Stimulated activated memory B cell treated with anti-CD40 and anti-IgM and Interleukin-4, amounts not matched to agents 10 μg/mL and 1 μg/mL and 100 μg/mL, for 72 hours (primary cell): ENCODE measurements at regions not wholly inside any gene's neighbourhood (a gene's known extent, or its start where the extent isn't known, plus 50 kb on each side); places are given as distances from the start of the nearest gene placed in this dataset.
A peak's percentile ranks its signal among the peaks of the same experiment; 100 is the strongest.
"Not testable (repeated sequence)": the region's sequence is repeated elsewhere in the genome, so short reads cannot be mapped to it uniquely, and the experiment has no call there.

Experiments used
- ATAC-seq: fragments of 150-1000 bp; cut with Tn5 transposase; 2 replicates; pipeline ENCODE4 v1.10.0; 2021
- H3K27ac Mint-ChIP-seq: one replicate; pipeline ENCODE4 v1.8.0; 2022; ENCODE audit warnings: mild to moderate bottlenecking, mixed read lengths
- H3K27me3 Mint-ChIP-seq: one replicate; pipeline ENCODE4 v1.8.0; 2022; ENCODE audit warnings: mixed read lengths
- H3K36me3 Mint-ChIP-seq: one replicate; pipeline ENCODE4 v1.8.0; 2022; ENCODE audit warnings: mixed read lengths
- H3K4me1 Mint-ChIP-seq: one replicate; pipeline ENCODE4 v1.8.0; 2022; ENCODE audit warnings: mixed read lengths
- H3K4me3 Mint-ChIP-seq: one replicate; pipeline ENCODE4 v1.8.0; 2022; ENCODE audit warnings: mild to moderate bottlenecking, moderate library complexity, mixed read lengths
- H3K9me3 Mint-ChIP-seq: one replicate; pipeline ENCODE4 v1.8.0; 2022; ENCODE audit warnings: mixed read lengths

GRCh38 chr14:21840765-21841164 lies 167.1 kb upstream of the OR4E1 start:
- Mint-ChIP-seq H3K27me3 (peaks cover 35% of the 10 kb centered on the region), H3K27ac (no peak overlapping the region), H3K4me1 (no peaks in the 10 kb centered on the region), H3K4me3 (no peak overlapping the region), H3K9me3 (no peaks in the 10 kb centered on the region), H3K36me3 (no peaks in the 10 kb centered on the region)
- no peak for ATAC-seq

GRCh38 chr14:21833836-21834235 lies 160.2 kb upstream of the OR4E1 start:
- H3K27me3 Mint-ChIP-seq, result peaks cover 30% of the 10 kb centered on the region
- no peaks in the 10 kb centered on the region for H3K36me3 Mint-ChIP-seq
- no peak for ATAC-seq
- no peak overlapping the region for H3K4me3 Mint-ChIP-seq
- no peaks in the 10 kb centered on the region for H3K4me1 Mint-ChIP-seq
- no peaks in the 10 kb centered on the region for H3K9me3 Mint-ChIP-seq
- H3K27ac Mint-ChIP-seq, result no peak overlapping the region

DNA sequence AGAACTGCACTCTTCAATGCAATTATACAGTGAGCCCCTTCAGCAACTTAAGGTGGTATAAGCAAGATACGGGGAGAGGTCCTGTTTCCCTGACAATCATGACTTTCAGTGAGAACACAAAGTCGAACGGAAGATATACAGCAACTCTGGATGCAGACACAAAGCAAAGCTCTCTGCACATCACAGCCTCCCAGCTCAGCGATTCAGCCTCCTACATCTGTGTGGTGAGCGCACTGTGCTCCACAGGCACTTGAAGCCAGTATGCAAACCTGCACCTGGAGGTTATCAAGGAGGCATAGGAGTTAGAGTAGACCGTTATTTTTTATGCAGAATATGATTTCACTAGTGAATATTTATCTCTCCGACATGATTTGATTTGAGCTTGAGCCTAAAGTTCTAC lies 152.2 kb upstream of the OR4E1 start:
- Mint-ChIP-seq H3K36me3 (no peaks in the 10 kb centered on the region), H3K4me1 (no peaks in the 10 kb centered on the region), H3K27me3 (peaks cover 40% of the 10 kb centered on the region), H3K9me3 (peaks cover 3% of the 10 kb centered on the region), H3K4me3 (no peak overlapping the region), H3K27ac (no peak overlapping the region)
- no peak for ATAC-seq

DNA sequence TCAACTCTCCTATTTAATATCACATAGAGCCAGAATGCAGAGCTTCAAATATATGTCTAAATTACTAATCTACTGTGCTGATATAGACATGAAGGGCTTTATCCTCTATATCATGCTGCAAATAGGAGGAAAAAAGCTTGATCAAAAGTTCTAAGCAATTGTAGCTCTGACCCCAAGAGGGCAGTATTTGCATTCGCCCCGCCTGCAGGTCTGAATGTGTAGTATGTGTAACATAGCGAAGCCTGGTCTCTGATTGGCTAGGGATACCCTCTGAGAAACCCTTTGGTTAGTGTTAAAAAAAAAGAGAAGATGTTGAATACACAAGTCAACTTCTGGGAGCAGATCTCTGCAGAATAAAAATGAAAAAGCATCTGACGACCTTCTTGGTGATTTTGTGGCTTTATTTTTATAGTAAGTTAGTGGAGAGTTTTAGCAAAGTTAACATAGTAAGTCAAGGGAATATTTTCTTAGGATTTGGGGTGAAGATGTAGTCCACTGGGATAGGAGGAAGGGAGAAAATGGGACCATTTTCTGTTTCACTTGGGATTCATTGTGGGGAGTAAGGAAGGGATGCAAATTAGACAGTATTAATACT lies 151.6 kb upstream of the OR4E1 start:
- Mint-ChIP-seq H3K36me3 (no peaks in the 10 kb centered on the region), H3K9me3 (peaks cover 4% of the 10 kb centered on the region), H3K27ac (no peak overlapping the region), H3K4me3 (no peak overlapping the region), H3K4me1 (no peaks in the 10 kb centered on the region), H3K27me3 (peaks cover 40% of the 10 kb centered on the region)
- peak; percentile 45 for ATAC-seq

DNA sequence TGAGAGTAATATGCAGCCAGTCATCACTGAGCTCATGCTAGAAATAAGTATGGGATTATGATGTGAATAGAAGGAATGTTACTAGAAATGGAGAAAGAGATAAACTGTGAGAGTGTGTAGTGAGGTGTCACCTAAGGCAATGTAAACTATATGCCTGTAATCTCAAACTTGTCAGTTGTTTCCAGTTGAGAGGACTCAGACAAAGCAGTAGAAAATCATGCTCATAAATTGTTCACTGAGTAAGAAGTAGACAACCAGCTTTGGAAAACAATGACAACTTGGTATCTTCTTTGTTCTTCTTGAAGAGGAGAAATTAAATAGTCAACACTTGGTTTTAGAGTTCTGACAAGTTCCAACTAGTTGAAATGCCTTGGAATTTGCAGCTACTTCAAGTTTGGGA lies 148.5 kb upstream of the OR4E1 start:
- Mint-ChIP-seq H3K4me3 (no peak overlapping the region), H3K36me3 (no peaks in the 10 kb centered on the region), H3K27ac (no peak overlapping the region), H3K27me3 (peaks cover 32% of the 10 kb centered on the region), H3K4me1 (no peaks in the 10 kb centered on the region), H3K9me3 (peaks cover 12% of the 10 kb centered on the region)
- ATAC-seq, result no peak

GRCh38 chr14:21820631-21821030 lies 147.0 kb upstream of the OR4E1 start:
- Mint-ChIP-seq H3K4me1 (no peaks in the 10 kb centered on the region), H3K27ac (no peak overlapping the region), H3K9me3 (peaks cover 21% of the 10 kb centered on the region), H3K36me3 (no peaks in the 10 kb centered on the region), H3K4me3 (no peak overlapping the region), H3K27me3 (peaks cover 26% of the 10 kb centered on the region)
- no peak for ATAC-seq

DNA sequence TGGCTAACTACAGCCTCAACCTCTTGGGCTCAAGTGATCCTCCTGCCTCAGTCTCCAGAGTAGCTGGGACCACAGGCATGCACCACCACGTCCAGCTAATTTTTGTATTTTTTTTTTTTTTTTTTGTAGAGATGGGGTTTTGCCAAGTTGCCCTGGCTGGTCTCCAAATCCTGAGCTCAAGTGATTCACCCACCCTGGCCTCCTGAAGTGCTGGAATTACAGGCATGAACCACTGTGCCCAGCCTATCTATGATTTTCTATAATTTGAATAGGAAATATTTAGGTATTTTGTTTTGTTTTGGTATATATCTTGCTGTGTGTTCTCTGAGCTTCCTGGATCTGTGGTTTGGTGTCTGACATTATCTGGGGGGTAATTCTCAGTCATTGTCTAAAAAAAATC lies 146.3 kb upstream of the OR4E1 start:
- not testable (repeated sequence) for ATAC-seq, H3K4me1 Mint-ChIP-seq, H3K4me3 Mint-ChIP-seq, H3K27ac Mint-ChIP-seq, H3K36me3 Mint-ChIP-seq
- Mint-ChIP-seq H3K9me3 (peaks cover 21% of the 10 kb centered on the region), H3K27me3 (peaks cover 19% of the 10 kb centered on the region)

- H3K27ac Mint-ChIP-seq, H3K27me3 Mint-ChIP-seq, ATAC-seq, H3K4me1 Mint-ChIP-seq, H3K36me3 Mint-ChIP-seq, H3K4me3 Mint-ChIP-seq: not testable (repeated sequence)
- peaks cover 20% of the 10 kb centered on the region for H3K9me3 Mint-ChIP-seq
Measured at GRCh38 chr14:21817010-21817409, 143.4 kb upstream of the OR4E1 start.

DNA sequence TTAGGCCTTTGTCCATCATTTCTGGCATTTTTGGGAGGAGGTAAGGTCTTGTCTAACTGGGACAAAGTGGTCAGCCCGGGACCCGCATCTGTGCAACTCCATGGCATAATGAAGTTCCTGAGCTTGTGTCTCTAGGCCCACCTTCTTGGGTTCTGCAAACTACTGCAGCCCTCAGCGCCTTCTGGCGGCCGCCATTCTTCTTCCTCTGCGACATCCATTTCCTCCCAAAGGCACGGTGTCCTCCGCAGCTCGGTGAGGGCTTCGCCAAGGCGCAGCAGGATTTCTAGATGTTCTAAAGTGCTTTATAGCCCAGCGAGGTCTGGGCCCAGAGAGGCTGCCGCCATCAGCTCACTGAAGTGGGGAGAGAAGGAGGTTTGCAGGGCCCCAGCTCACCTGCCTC lies 134.4 kb upstream of the OR4E1 start:
- H3K36me3 Mint-ChIP-seq, result no peaks in the 10 kb centered on the region
- H3K4me1 Mint-ChIP-seq, result no peaks in the 10 kb centered on the region
- H3K27me3 Mint-ChIP-seq, result peaks cover 14% of the 10 kb centered on the region
- peaks cover 8% of the 10 kb centered on the region for H3K9me3 Mint-ChIP-seq
- no peak overlapping the region for H3K27ac Mint-ChIP-seq
- H3K4me3 Mint-ChIP-seq, result no peak overlapping the region
- no peak for ATAC-seq

- no peak overlapping the region for H3K27ac Mint-ChIP-seq
- H3K9me3 Mint-ChIP-seq, result peaks cover 8% of the 10 kb centered on the region
- no peaks in the 10 kb centered on the region for H3K4me1 Mint-ChIP-seq
- ATAC-seq, result no peak
- H3K4me3 Mint-ChIP-seq, result no peak overlapping the region
- H3K36me3 Mint-ChIP-seq, result no peaks in the 10 kb centered on the region
- peaks cover 24% of the 10 kb centered on the region for H3K27me3 Mint-ChIP-seq
Measured at GRCh38 chr14:21804981-21805380, 131.4 kb upstream of the OR4E1 start.

DNA sequence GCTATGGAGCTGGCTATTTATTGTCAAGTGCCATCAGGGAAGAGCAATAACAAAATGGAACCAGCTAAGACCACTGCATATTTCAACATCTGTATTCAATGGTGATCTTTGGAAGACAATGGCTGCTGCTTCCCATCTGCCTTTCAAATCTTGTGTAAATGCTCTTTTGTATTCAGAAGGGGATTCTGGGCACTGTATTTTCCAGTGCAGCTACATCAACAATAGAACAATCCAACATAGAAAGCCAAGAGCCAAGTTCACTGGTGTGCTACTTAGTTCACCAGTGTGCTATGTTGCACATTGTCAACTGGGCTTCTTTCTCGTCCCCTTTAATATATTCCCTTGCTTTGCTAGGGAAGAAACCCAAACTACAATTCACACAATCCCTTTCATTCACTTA lies 128.8 kb upstream of the OR4E1 start:
- Mint-ChIP-seq H3K27me3 (peaks cover 10% of the 10 kb centered on the region), H3K27ac (no peak overlapping the region), H3K36me3 (no peaks in the 10 kb centered on the region), H3K4me1 (no peaks in the 10 kb centered on the region), H3K4me3 (no peak overlapping the region), H3K9me3 (peaks cover 8% of the 10 kb centered on the region)
- ATAC-seq, result no peak

DNA sequence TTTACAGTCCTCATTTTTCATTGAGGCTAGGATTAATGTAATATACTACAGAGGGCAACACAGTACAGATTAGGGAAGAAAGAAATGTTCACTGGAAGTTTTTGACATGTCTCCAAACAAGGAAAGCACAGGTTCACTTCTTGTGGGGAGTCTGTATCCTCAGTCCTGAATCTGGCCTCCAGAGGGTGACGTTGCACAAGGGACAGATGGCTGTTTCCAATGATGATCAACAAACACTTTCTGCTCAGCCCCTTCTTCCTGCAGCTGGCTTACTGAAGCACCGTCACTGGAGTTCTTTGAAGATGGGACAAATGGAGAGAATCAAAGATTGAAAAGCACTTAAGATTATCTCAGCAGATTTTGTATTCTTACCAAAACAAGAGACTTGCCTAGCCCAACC lies 123.3 kb upstream of the OR4E1 start:
- Mint-ChIP-seq H3K36me3 (no peaks in the 10 kb centered on the region), H3K4me1 (no peaks in the 10 kb centered on the region), H3K9me3 (peaks cover 5% of the 10 kb centered on the region), H3K4me3 (no peak overlapping the region), H3K27me3 (peaks cover 11% of the 10 kb centered on the region), H3K27ac (no peak overlapping the region)
- ATAC-seq, result no peak

- Mint-ChIP-seq H3K27ac (no peak overlapping the region), H3K9me3 (peaks cover 5% of the 10 kb centered on the region), H3K36me3 (no peaks in the 10 kb centered on the region), H3K4me3 (no peak overlapping the region), H3K4me1 (no peaks in the 10 kb centered on the region), H3K27me3 (peaks cover 7% of the 10 kb centered on the region)
- ATAC-seq, result no peak
Measured at GRCh38 chr14:21795456-21795855, 121.8 kb upstream of the OR4E1 start.

DNA sequence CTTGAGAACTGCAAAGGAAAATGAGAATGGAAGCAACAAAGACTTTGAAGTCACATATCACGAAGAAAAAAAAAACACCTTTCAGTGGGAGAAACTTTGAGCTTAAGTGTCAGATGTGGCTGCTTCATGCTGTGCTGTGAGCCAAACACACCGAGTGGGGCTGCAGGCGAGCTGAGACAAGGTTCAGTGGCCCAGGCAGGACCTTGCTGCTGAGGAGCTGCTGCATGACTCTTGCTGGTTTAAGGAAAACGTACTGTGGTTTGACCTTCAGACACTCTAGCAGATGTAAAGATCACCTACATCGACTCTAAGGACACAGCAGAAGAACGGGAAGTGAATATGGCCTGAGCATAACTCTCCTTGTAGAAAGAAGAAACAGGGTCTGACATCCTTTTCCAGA lies 118.1 kb upstream of the OR4E1 start:
- peaks cover 7% of the 10 kb centered on the region for H3K27me3 Mint-ChIP-seq
- peaks cover 8% of the 10 kb centered on the region for H3K9me3 Mint-ChIP-seq
- no peak overlapping the region for H3K27ac Mint-ChIP-seq
- ATAC-seq, result peak; percentile 47
- H3K36me3 Mint-ChIP-seq, result no peaks in the 10 kb centered on the region
- no peak overlapping the region for H3K4me3 Mint-ChIP-seq
- H3K4me1 Mint-ChIP-seq, result no peaks in the 10 kb centered on the region

DNA sequence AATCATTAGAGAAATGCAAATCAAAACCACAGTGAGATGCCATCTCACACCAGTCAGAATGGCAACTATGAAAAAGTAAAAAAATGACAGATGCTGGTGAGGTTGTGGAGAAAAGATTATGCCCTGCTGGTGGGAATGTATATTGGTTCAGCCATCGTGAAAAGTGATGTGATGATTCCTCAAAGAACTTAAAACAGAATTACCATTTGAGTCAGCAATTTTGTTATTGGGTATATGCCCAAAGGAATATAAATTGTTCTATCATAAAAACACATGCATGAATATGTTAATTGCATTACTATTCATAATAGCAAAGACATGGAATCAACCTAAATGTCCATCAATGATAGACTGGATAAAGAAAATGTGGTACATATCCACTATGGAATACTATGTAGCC lies 115.1 kb upstream of the OR4E1 start:
- H3K27ac Mint-ChIP-seq, ATAC-seq, H3K4me1 Mint-ChIP-seq, H3K27me3 Mint-ChIP-seq, H3K36me3 Mint-ChIP-seq, H3K9me3 Mint-ChIP-seq, H3K4me3 Mint-ChIP-seq: not testable (repeated sequence)

- not testable (repeated sequence) for H3K27me3 Mint-ChIP-seq, H3K27ac Mint-ChIP-seq, H3K9me3 Mint-ChIP-seq, H3K4me1 Mint-ChIP-seq, H3K4me3 Mint-ChIP-seq, H3K36me3 Mint-ChIP-seq, ATAC-seq
Measured at GRCh38 chr14:21787242-21787641, 113.6 kb upstream of the OR4E1 start.

GRCh38 chr14:21781543-21781942 lies 107.9 kb upstream of the OR4E1 start:
- no peak for ATAC-seq
- Mint-ChIP-seq H3K36me3 (no peaks in the 10 kb centered on the region), H3K27ac (no peak overlapping the region), H3K4me3 (no peak overlapping the region), H3K27me3 (peaks cover 18% of the 10 kb centered on the region), H3K4me1 (no peaks in the 10 kb centered on the region), H3K9me3 (no peaks in the 10 kb centered on the region)
